Adrenal gland (tissue), 5 donors: ENCODE measurements at regions not wholly inside any gene's neighbourhood (a gene's known extent, or its start where the extent isn't known, plus 50 kb on each side); places are given as distances from the start of the nearest gene placed in this dataset.

Experiments used
- CTCF ChIP-seq, 6 experiments: fragments of 450-650 bp in 4 of 6; fragments of 200-600 bp in 2 of 6; sonication (generic) in 1 of 6; IDR thresholded peaks; 1 replicate in 5 of 6; 2 replicates in 1 of 6; pipeline versions ENCODE4 v1.5.1 to v1.8.0; 2016 to 2021; ENCODE audit warnings: antibody characterized with exemption in 6 of 6, mild to moderate bottlenecking in 2 of 6, moderate library complexity in 1 of 6
- POLR2A ChIP-seq, 2 donors: fragments of 450-650 bp; IDR thresholded peaks; one replicate each; pipeline ENCODE4 v1.6.1; 2017; ENCODE audit warnings: antibody characterized with exemption in 2 of 2, mild to moderate bottlenecking in 2 of 2, moderate library complexity in 1 of 2
- donor health status: DM: no; HTN: no; CAD: no.

GRCh38 chr5:67515762-67516161 is 319.2 kb upstream of the CD180 start:
- TF ChIP-seq CTCF (IDR thresholded peaks at IDR 0.05) (no peak), POLR2A (IDR thresholded peaks at IDR 0.05) (no peak)
